ENCODE measurements at regions not wholly inside any gene's neighbourhood (a gene's known extent, or its start where the extent isn't known, plus 50 kb on each side); places are given as distances from the start of the nearest gene placed in this dataset.

- no peak for DNase-seq
Measured at GRCh38 chr22:47295226-47295901, 532.9 kb downstream of the TBC1D22A start.

GRCh38 chr22:47294576-47294975 is 532.1 kb downstream of the TBC1D22A start:
- DNase-seq, result no peak

GRCh38 chr22:47294222-47294532 is 531.7 kb downstream of the TBC1D22A start:
- no peak for DNase-seq

- DNase-seq, result no peak
Measured at GRCh38 chr22:47293368-47294221, 531.1 kb downstream of the TBC1D22A start.

GRCh38 chr22:47292546-47293320 is 530.3 kb downstream of the TBC1D22A start:
- no peak for DNase-seq

GRCh38 chr22:47291565-47292495 is 529.4 kb downstream of the TBC1D22A start:
- no peak for DNase-seq

GRCh38 chr22:47290706-47291430 is 528.4 kb downstream of the TBC1D22A start:
- no peak for DNase-seq

GRCh38 chr22:47289336-47289985 is 527.0 kb downstream of the TBC1D22A start:
- no peak for DNase-seq

GRCh38 chr22:47288680-47289079 is 526.2 kb downstream of the TBC1D22A start:
- no peak for DNase-seq

- no peak for DNase-seq
Measured at GRCh38 chr22:47287516-47287915, 525.1 kb downstream of the TBC1D22A start.

- no peak for DNase-seq
Measured at GRCh38 chr22:47286590-47286989, 524.1 kb downstream of the TBC1D22A start.

GRCh38 chr22:47285981-47286380 is 523.5 kb downstream of the TBC1D22A start:
- DNase-seq, result no peak

GRCh38 chr22:47284822-47285221 is 522.4 kb downstream of the TBC1D22A start:
- DNase-seq, result no peak

GRCh38 chr22:47284360-47284759 is 521.9 kb downstream of the TBC1D22A start:
- DNase-seq, result no peak

GRCh38 chr22:47283616-47284270 is 521.3 kb downstream of the TBC1D22A start:
- DNase-seq, result no peak

GRCh38 chr22:47282851-47283250 is 520.4 kb downstream of the TBC1D22A start:
- no peak for DNase-seq

GRCh38 chr22:47282366-47282765 is 519.9 kb downstream of the TBC1D22A start:
- DNase-seq, result no peak

GRCh38 chr22:47281126-47282106 is 519.0 kb downstream of the TBC1D22A start:
- no peak for DNase-seq
